Inflammatory macrophage (primary cell): ENCODE measurements at regions not wholly inside any gene's neighbourhood (a gene's known extent, or its start where the extent isn't known, plus 50 kb on each side); places are given as distances from the start of the nearest gene placed in this dataset.

ENCODE experiments used
- DNase-seq, 2 donors: peaks; one replicate each; pipeline ENCODE4 v3.0.0-alpha.2; 2020 to 2022

DNA sequence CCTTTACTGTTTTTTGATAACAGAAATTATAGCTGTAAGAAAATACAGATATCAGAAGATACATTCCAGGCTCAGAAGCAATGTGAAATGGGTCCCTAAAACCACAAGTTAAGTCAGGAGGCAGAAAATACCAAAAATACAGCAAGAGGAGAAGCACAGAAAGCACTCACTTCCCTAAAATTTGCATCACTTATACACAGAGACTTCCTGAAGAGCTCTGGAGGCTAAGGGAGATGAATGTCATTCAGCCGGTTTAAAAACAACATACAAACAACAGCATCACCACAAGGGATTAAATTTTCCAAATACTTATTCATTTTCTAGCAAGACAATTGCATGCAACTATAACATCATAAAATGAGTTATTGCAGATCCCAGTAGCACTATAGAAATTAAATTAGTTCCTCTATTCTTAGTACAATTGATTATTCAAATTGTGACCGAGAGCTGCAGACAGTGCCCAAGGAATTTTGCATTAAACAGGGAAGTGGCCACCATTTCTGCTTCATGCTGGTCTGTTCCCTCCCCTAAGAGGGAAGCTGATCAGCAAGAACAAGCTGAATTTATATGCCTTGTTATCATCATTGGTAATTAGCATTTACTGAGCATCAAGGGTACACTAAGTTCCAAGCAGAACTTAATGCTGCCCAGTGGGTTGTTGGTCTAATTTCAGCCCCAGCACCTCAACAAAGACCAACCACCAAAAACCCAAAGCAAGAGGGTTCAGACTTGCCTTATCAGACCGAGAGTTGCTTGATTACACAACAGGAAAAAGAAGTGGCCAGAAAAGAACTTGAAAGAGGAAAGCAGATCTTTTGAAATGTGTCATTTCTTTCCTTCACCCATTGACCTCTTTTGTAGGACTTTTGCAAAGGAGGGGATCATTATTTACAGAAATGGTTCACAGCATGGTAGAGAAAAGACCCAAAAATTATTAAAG lies 140.7 kb downstream of the KCTD12 start:
- DNase-seq = peak; percentile 77 to 86

DNA sequence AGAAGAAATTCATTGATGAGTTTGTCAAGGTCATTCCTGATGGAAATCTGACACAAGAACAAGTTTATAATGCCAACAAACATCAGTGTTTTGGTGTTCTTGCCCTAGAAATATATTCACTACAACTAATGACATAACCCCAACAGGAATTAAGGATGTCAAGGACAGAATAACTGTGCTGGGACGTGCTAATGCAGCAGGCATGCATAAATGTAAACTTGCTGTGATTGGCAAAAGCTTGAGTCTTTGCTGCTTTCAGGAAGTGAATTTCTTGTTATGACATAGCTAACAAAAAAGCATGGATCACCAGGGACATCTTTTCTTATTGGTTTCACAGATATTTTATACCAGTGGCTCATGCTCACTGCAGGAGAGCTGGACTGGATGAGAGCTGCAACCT lies 144.6 kb downstream of the KCTD12 start:
- no peak for DNase-seq

GRCh38 chr13:76741046-76741445 lies 145.2 kb downstream of the KCTD12 start:
- peak; percentile 55 to 69 for DNase-seq

DNA sequence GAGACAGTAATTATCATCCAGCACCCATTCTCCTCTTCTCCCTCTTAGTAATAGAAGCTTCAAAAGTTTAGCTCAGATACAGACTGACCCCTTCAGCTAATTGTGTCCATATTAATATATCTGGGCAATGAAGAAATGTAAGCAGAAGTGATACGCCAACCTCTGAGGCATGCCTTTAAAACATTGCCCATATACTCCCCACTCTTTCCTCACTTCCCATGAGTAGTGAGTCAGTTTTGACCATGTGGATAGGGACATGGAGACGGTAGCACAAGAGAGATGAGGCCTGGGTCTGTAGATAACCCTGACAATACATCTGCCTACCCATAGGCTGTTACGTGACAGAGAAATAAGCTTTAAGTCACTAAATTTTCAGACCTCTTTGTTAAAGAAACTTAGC lies 147.6 kb downstream of the KCTD12 start:
- peak; percentile 75 to 77 for DNase-seq

GRCh38 chr13:76737526-76737925 lies 148.7 kb downstream of the KCTD12 start:
- no peak for DNase-seq

DNA sequence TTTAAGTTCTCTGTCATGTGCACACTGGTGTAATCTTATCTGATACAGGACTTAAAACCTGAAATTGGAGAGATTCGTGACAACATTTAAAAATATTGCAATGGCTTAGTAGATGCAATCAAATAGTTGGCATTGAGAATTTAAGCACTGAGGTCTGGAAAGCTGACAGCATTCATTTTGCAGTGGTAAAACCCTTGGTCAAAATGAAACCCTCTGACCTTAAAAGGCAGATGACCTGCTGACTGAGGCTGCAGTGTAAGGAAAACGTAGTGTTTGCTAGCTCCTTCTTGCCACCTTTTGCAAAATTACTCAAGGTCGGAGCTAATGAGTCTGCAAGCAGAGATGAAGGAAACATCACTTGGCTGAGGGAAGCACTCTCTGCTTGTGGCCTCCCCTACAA lies 150.6 kb downstream of the KCTD12 start:
- DNase-seq = no peak

- DNase-seq = no peak
These were observed 152.5 kb downstream of the KCTD12 start for GRCh38 chr13:76733671-76734070.

DNA sequence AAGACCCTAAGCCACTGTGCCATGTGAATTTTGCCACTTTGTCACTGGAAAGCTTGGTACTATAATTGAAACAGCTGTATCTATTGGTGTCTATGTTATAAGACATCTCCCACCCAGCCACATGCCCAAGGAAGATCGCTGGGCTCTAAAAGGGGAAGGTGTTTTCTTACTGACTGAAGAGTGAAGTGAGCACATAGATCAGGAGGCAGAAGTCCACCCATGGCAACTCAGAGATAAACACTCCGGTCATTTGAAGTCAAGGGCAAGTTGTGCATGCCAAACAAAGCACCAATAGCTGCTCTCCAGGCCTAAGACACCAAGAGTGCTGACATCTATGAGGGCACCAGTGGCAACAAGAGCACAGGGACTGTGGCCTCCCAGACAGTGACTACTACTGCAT lies 153.8 kb downstream of the KCTD12 start:
- peak; percentile 56 to 61 for DNase-seq

DNA sequence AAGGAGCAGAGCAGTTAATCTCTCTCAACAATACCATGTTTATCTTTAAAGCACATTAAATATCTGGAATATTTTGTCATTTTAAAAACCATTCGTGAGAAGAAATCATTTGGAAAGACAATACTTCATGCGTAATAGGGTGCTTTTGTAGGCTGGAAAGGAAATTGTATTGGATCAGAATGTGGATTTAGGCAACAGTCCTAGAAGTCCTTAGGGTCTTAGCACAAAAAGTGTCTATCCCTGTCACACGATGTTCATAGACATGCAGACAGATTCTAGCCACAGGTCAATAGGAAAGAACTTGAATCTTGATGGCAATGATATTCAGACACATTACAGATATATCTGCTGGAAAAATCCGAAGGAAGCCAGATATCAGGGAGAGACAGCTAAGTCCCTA lies 156.0 kb downstream of the KCTD12 start:
- DNase-seq = no peak

DNA sequence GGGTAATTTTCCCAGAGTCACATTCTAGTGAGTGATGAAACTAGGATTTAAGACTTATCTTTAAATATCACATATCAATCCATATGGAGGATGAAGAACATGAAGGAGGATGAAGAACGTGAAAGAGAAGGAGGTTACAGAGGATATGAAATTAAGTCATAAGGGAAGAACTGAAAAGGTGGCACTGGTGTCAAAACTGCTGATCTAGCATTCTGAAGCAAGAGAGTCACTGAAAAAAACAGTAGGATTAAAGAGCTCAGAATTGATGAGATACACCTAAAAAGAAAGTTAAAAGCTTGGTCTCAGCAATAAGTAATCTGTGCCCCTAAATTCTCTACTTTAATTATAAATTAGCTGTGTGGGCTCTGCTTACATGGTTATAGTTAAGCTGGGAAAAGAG lies 156.5 kb downstream of the KCTD12 start:
- DNase-seq = no peak

DNA sequence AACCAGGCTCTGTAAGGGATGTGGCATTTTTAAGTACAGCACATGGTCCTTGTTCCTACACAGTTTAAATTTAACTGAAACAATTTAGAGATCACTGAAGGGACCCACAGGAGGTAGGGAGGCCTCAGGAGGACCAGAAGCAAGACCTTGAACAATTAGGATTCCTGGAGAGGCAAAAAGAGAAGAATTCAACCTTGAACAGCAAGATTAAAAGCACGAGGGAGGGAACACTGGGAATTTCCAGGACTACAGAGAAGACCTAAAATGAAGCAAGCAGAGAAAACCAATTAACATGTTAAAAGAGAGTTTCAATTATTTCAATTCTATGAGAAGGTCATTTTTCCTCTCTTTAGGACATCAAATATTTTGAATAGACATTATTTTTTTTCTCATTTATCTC lies 160.3 kb downstream of the KCTD12 start:
- no peak for DNase-seq

- no peak for DNase-seq
These were observed 161.0 kb downstream of the KCTD12 start for GRCh38 chr13:76725211-76725610.

GRCh38 chr13:76724421-76724820 lies 161.8 kb downstream of the KCTD12 start:
- DNase-seq = peak; percentile 33 to 42

- DNase-seq = peak; percentile 68 to 89
These were observed 162.5 kb downstream of the KCTD12 start for GRCh38 chr13:76723551-76724232.

DNA sequence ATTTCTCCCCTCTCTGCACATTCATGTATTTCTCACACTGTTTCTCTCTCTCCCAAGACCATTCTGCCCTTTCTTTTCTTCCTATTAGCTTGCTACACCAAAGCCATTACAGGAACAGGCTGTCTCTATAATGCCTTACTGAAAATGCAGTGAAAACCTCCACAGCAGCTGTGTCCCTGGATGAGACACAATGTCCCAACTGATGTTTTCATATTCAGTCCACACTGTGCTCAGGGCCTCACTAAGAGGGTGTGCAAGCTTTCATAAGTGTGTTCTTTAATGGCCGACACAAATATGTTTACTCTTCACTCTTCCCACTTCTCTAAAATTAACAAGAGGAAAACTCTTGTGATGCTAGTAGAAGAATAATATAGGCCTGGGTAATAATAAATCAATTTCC lies 163.4 kb downstream of the KCTD12 start:
- no peak for DNase-seq

DNA sequence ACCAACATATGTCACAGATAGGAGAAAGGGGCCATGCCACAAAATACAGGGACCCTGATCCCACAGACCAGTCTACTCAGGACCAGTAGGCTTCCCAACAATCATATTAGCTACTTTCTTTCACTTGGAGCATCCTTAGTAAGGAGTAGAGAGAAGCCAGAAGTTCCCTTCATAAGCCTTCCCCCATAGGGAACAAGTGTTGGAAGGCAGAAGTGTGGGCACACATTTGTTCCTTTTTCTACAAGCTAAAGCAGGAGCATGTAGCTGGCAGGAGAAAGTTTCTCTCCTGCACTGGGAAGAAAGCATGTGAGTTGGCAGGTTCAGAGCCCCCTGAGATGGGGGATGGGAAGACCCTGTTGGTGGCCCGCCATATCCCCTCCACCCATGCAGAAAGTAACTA lies 165.4 kb downstream of the KCTD12 start:
- peak; percentile 58 to 71 for DNase-seq

GRCh38 chr13:76720416-76720815 lies 165.8 kb downstream of the KCTD12 start:
- peak in 1 of 2 donors; percentile 36 for DNase-seq

DNA sequence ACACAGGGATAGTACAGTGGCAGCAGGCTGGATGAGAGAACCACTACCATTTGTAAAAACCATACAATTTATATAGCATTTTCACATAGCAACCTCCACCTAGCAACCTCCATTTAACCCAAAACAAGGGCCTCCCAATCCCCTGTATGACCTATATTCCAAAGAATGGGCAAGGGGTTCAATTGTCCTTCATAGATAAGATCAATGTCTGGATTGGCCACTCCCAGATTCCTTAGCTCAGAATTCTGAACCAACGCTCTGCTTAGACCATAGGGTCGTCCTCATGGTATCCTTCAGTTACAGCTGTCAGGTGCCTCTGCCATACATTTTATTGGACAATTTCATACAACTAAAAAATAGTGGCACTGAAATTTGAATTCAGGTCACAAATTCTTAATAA lies 166.2 kb downstream of the KCTD12 start:
- DNase-seq = no peak

- DNase-seq = no peak
These were observed 169.1 kb downstream of the KCTD12 start for GRCh38 chr13:76717092-76717491.

- no peak for DNase-seq
These were observed 170.6 kb downstream of the KCTD12 start for GRCh38 chr13:76715621-76716020.

DNA sequence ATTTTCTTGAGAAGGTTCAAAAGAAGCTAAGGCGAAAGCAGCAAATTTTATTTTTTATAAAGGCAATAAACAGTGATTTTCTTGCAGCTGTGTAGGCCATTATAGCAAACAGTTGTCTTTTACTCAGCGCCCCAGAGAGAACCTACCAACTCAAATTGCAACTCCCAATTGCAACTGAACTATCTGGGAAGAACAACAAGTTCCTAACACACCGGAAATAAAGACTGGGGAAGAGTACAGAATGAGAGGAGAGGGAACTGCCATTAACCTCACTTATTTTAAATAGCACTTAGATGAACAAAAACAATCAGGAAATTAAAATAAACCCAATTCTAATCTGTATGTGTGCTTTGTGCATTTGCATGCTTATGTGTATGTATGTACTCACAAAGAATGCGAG lies 171.1 kb downstream of the KCTD12 start:
- DNase-seq = no peak

DNA sequence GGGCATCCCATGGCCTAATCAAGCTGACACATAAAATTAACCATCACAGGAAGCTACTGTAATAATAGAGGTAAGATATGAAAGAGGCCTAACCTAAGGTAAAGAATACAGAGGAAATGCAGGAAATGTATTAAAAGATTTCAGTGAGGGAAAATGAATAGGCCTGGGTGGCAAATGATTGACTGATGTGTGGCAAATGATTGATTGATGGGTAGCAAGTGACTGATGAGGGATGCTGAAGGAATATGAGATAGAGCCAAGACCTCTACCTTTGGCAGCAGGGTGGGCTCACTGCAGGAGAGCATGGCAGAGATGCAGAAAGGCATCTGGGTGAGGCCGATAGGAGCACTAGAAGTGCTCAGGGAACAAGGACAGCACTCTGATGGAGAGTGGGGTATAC lies 172.9 kb downstream of the KCTD12 start:
- DNase-seq = no peak

DNA sequence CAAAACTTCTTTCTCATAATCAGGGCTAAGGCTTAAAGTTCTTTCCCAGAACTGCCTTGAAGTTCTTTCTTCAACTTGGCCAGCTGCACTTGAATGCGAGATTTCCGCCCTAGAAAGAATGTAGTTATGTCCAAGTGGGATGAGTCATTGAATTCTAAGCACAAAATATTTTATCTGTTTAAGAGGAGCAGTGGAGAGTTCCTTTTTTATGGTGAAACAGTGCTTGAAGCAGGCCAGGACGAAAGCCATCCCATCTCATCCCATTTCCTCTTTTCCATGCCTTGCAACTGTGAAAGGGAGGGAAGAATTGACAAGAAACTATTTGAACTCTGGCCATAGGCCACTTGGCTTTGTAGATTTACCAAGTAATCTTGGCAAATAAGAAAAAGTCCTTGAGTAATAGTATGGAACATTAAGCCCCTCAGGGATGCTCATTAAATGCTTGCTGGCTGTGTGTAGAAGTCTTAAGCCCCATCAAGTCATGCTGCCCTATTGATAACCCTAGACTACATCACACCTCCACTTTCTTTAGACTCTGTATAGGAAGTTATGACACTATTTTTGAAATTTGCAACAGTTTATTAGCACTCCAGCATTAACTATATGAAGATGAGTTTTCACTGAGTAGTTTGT lies 174.5 kb downstream of the KCTD12 start:
- DNase-seq = peak; percentile 76 to 86

DNA sequence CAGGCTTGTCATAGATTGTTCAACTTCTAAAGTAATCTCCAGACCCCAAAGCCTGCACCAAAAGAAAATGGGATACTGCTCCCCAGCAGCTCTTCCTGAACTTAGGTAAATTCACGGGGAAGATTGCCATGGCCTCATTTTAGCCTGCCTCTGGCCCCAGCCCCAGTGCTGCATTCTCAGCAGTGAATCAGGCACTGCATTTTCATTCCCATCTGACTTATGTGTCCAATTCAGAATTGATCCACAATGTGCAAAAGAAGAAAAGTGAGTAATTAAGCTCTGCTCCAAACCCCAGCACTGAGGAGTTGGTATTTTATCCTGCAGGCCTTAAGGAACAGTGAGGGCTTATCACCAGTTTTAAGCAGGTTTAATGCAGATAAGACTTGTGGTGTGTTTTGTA lies 176.4 kb downstream of the KCTD12 start:
- DNase-seq = no peak
